Activated B cell treated with CpG ODN at 0.5 μM for 24 hours (primary cell): ENCODE measurements at regions not wholly inside any gene's neighbourhood (a gene's known extent, or its start where the extent isn't known, plus 50 kb on each side); places are given as distances from the start of the nearest gene placed in this dataset.

Experiments
- ATAC-seq: fragments of 200-7000 bp; cut with Tn5 transposase; one replicate; pipeline ENCODE4 v1.10.0; 2021; ENCODE audit warnings: low read depth, mild to moderate bottlenecking, moderate library complexity
- CTCF ChIA-PET: fragments of 350-600 bp; sonication (Branson Sonifier 250); formaldehyde crosslinking; loops from one replicate; lab custom pipeline; 2021; ENCODE audit warnings: antibody characterized with exemption; lab: Charles Lee
- POLR2A ChIA-PET: fragments of 350-600 bp; sonication (Branson Sonifier 250); formaldehyde crosslinking; loops from one replicate; lab custom pipeline; 2021; ENCODE audit warnings: antibody characterized with exemption; lab: Charles Lee
- DNase-seq: peaks from one replicate; pipeline ENCODE4 v3.0.0; 2022
- H3K27ac Mint-ChIP-seq: one replicate; pipeline ENCODE4 v1.8.0; 2020; ENCODE audit warnings: mixed read lengths
- H3K27me3 Mint-ChIP-seq: one replicate; pipeline ENCODE4 v1.8.0; 2021; ENCODE audit warnings: mixed read lengths
- H3K36me3 Mint-ChIP-seq: one replicate; pipeline ENCODE4 v1.8.0; 2021; ENCODE audit warnings: low read depth, mixed read lengths
- H3K4me1 Mint-ChIP-seq: one replicate; pipeline ENCODE4 v1.8.0; 2021; ENCODE audit warnings: mixed read lengths
- H3K4me3 Mint-ChIP-seq: one replicate; pipeline ENCODE4 v1.8.0; 2020; ENCODE audit warnings: mild to moderate bottlenecking, mixed read lengths
- H3K9me3 Mint-ChIP-seq: one replicate; pipeline ENCODE4 v1.8.0; 2020; ENCODE audit warnings: mixed read lengths
- intact Hi-C: fragments of 100-400 bp; cut with micrococcal nuclease; formaldehyde crosslinking; loops from one replicate; pipeline ENCODE4 v1.15.1; 2024
- TF ChIP-seq, protein P1 (sequence below): fragments of 200-600 bp; IDR thresholded peaks from one replicate; pipeline ENCODE4 v1.8.0; 2022; ENCODE audit warnings: antibody characterized with exemption, mild to moderate bottlenecking

DNA sequence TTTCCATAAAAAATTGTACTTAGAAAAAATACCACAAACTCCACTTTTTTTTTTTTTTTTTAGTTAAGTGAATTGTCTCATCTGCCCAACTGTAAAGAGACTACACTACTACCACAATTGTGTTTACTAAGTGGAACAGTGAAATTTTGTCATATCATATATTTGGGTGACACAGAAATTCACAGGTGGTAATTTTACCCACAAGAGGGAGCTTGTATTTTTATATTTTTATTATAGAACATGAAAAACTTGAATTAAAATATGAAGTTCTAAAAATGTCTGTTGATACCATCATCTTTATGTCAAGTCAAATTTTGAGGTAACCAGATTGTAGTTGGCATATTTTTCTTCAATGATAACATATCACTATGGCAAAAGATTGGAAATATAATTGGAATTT, 329.4 kb upstream of the SOX5 start:
- Mint-ChIP-seq H3K36me3 (no peaks in the 10 kb centered on the region), H3K27me3 (no peaks in the 10 kb centered on the region), H3K4me3 (no peak overlapping the region), H3K27ac (no peak overlapping the region), H3K4me1 (no peaks in the 10 kb centered on the region), H3K9me3 (no peaks in the 10 kb centered on the region)
- POLR2A ChIA-PET = no interaction called here
- ATAC-seq (no peak), DNase-seq (no peak)
- intact Hi-C loops = loop anchor here (5.0 kb wide), 2 partner anchors 318 to 558 kb away; no protein-coding TSS in a partner anchor
- CTCF ChIA-PET = interaction anchor here (1.2 kb wide), 1 partner anchor 498 kb away, joined by 3 read pairs; no protein-coding TSS in a partner anchor
- TF ChIP-seq, protein P1, sequence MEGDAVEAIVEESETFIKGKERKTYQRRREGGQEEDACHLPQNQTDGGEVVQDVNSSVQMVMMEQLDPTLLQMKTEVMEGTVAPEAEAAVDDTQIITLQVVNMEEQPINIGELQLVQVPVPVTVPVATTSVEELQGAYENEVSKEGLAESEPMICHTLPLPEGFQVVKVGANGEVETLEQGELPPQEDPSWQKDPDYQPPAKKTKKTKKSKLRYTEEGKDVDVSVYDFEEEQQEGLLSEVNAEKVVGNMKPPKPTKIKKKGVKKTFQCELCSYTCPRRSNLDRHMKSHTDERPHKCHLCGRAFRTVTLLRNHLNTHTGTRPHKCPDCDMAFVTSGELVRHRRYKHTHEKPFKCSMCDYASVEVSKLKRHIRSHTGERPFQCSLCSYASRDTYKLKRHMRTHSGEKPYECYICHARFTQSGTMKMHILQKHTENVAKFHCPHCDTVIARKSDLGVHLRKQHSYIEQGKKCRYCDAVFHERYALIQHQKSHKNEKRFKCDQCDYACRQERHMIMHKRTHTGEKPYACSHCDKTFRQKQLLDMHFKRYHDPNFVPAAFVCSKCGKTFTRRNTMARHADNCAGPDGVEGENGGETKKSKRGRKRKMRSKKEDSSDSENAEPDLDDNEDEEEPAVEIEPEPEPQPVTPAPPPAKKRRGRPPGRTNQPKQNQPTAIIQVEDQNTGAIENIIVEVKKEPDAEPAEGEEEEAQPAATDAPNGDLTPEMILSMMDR = no peak

GRCh38 chr12:24270965-24271364, 321.5 kb upstream of the SOX5 start:
- Mint-ChIP-seq H3K27me3 (no peaks in the 10 kb centered on the region), H3K4me1 (no peaks in the 10 kb centered on the region), H3K27ac (no peak overlapping the region), H3K9me3 (no peaks in the 10 kb centered on the region), H3K4me3 (no peak overlapping the region), H3K36me3 (no peaks in the 10 kb centered on the region)
- intact Hi-C loops = loop anchor here (5.0 kb wide), 1 partner anchor 291 kb away; no protein-coding TSS in a partner anchor
- ChIA-PET POLR2A (no interaction called here), CTCF (no interaction called here)
- DNase-seq = no peak
- no peak for ATAC-seq
- TF ChIP-seq, protein P1 = no peak

DNA sequence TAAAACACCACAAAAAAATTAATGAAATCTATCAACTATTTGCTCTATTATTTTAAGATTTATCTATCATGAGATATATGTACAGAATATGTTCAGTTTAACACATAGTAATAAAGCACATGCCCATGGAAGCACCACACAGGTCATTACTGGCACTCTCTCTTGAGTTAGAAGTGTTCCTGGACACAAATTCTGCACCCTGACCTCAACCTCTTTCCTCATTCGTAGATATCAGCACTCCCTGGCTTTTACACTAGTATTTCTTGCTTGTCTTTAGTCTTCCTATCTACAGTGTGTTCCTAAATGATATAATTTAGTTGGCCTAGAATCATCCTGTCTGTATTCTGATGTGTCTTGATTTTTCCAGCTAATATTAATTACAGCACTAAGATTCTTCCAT, 321.0 kb upstream of the SOX5 start:
- Mint-ChIP-seq H3K27me3 (no peaks in the 10 kb centered on the region), H3K4me1 (no peaks in the 10 kb centered on the region), H3K9me3 (no peaks in the 10 kb centered on the region), H3K27ac (no peak overlapping the region), H3K36me3 (no peaks in the 10 kb centered on the region), H3K4me3 (no peak overlapping the region)
- CTCF ChIA-PET = no interaction called here
- TF ChIP-seq, protein P1 = no peak
- intact Hi-C loops = loop anchor here (5.0 kb wide), 1 partner anchor 292 kb away; no protein-coding TSS in a partner anchor
- ATAC-seq (no peak), DNase-seq (no peak)
- POLR2A ChIA-PET = no interaction called here

- ChIA-PET POLR2A (no interaction called here), CTCF (no interaction called here)
- no peak overlapping the region for H3K4me3 Mint-ChIP-seq
- DNase-seq (no peak), ATAC-seq (no peak)
- intact Hi-C loops = loop anchor here (1.0 to 5.0 kb wide), 2 partner anchors 459 to 511 kb away; no protein-coding TSS in a partner anchor
- TF ChIP-seq, protein P1 = no peak
- no peaks in the 10 kb centered on the region for H3K27me3 Mint-ChIP-seq
- no peaks in the 10 kb centered on the region for H3K9me3 Mint-ChIP-seq
- no peaks in the 10 kb centered on the region for H3K4me1 Mint-ChIP-seq
- H3K27ac Mint-ChIP-seq = no peak overlapping the region
- peaks cover 1% of the 10 kb centered on the region for H3K36me3 Mint-ChIP-seq
Measured at GRCh38 chr12:24268663-24269186, 319.3 kb upstream of the SOX5 start.

- Mint-ChIP-seq H3K9me3 (no peaks in the 10 kb centered on the region), H3K4me1 (no peaks in the 10 kb centered on the region), H3K27me3 (no peaks in the 10 kb centered on the region), H3K4me3 (no peak overlapping the region), H3K27ac (no peak overlapping the region), H3K36me3 (peaks cover 3% of the 10 kb centered on the region)
- DNase-seq (no peak), ATAC-seq (no peak)
- POLR2A ChIA-PET = no interaction called here
- intact Hi-C loops = loop anchor here (5.0 kb wide), 1 partner anchor 460 kb away; no protein-coding TSS in a partner anchor
- CTCF ChIA-PET = no interaction called here
- TF ChIP-seq, protein P1 = no peak
Measured at GRCh38 chr12:24266982-24267381, 317.5 kb upstream of the SOX5 start.
